ENCODE measurements at regions not wholly inside any gene's neighbourhood (a gene's known extent, or its start where the extent isn't known, plus 50 kb on each side); places are given as distances from the start of the nearest gene placed in this dataset.

DNA sequence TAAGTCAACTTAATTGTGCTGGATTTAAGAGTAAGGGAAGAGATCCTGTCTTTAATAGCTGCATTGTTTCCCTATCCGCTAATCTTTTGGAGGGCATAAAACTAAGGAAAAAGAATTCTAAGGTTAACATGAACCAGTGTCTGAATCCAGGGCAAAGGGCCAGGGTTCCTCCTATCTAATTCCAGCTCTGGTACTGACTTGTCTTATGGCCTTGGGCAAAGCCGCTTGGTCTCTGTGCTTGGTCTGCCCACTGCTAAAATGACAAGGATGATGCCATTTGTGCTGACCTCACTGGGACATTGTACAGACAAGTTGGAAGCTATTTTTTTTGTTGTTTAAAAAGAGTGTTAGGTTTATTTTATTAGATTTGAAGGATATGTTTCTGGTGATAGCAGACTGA is 334.7 kb upstream of the PIK3R1 start:
- TF ChIP-seq GLIS3 (CRISPR knock-in tag; IDR thresholded peaks at IDR 0.05) (no peak), ZNF565 (CRISPR knock-in tag; conservative IDR thresholded peaks at IDR 0.05; ENCODE audit: low read depth) (no peak), ZNF8 (CRISPR knock-in tag; IDR thresholded peaks at IDR 0.05) (no peak), TCF4 (CRISPR knock-in tag; IDR thresholded peaks at IDR 0.05; ENCODE audit: borderline replicate concordance) (no peak), TSHZ2 (CRISPR knock-in tag; IDR thresholded peaks at IDR 0.05) (no peak), CSDC2 (CRISPR knock-in tag; IDR thresholded peaks at IDR 0.05) (no peak), ISL1 (CRISPR knock-in tag; IDR thresholded peaks at IDR 0.05) (no peak), TOX (CRISPR knock-in tag; IDR thresholded peaks at IDR 0.05; ENCODE audit: borderline replicate concordance) (no peak), ZFP3 (CRISPR knock-in tag; IDR thresholded peaks at IDR 0.05) (no peak), ZNF70 (CRISPR knock-in tag; IDR thresholded peaks at IDR 0.05) (no peak), BACH2 (CRISPR knock-in tag; IDR thresholded peaks at IDR 0.05; ENCODE audit: borderline replicate concordance) (no peak), ZC3H10 (CRISPR knock-in tag; IDR thresholded peaks at IDR 0.05) (no peak), CSRNP3 (CRISPR knock-in tag; IDR thresholded peaks at IDR 0.05) (no peak), POU6F1 (CRISPR knock-in tag; IDR thresholded peaks at IDR 0.05; ENCODE audit: borderline replicate concordance, low read depth) (no peak), SNAI2 (CRISPR knock-in tag; IDR thresholded peaks at IDR 0.05) (no peak), ZFP30 (CRISPR knock-in tag; IDR thresholded peaks at IDR 0.05) (no peak)
- TF ChIP-seq, protein P1, sequence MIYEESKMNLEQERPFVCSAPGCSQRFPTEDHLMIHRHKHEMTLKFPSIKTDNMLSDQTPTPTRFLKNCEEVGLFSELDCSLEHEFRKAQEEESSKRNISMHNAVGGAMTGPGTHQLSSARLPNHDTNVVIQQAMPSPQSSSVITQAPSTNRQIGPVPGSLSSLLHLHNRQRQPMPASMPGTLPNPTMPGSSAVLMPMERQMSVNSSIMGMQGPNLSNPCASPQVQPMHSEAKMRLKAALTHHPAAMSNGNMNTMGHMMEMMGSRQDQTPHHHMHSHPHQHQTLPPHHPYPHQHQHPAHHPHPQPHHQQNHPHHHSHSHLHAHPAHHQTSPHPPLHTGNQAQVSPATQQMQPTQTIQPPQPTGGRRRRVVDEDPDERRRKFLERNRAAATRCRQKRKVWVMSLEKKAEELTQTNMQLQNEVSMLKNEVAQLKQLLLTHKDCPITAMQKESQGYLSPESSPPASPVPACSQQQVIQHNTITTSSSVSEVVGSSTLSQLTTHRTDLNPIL (CRISPR knock-in tag; IDR thresholded peaks at IDR 0.05; ENCODE audit: low read depth): no peak
- TF ChIP-seq, protein P2, sequence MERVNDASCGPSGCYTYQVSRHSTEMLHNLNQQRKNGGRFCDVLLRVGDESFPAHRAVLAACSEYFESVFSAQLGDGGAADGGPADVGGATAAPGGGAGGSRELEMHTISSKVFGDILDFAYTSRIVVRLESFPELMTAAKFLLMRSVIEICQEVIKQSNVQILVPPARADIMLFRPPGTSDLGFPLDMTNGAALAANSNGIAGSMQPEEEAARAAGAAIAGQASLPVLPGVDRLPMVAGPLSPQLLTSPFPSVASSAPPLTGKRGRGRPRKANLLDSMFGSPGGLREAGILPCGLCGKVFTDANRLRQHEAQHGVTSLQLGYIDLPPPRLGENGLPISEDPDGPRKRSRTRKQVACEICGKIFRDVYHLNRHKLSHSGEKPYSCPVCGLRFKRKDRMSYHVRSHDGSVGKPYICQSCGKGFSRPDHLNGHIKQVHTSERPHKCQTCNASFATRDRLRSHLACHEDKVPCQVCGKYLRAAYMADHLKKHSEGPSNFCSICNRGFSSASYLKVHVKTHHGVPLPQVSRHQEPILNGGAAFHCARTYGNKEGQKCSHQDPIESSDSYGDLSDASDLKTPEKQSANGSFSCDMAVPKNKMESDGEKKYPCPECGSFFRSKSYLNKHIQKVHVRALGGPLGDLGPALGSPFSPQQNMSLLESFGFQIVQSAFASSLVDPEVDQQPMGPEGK (CRISPR knock-in tag; IDR thresholded peaks at IDR 0.05; ENCODE audit: borderline replicate concordance): no peak
- no peak for ATAC-seq

GRCh38 chr5:67880511-67880805 is 335.1 kb upstream of the PIK3R1 start:
- no peak for ATAC-seq
- TF ChIP-seq ESRRG (CRISPR knock-in tag; IDR thresholded peaks at IDR 0.05) (no peak), CSDC2 (CRISPR knock-in tag; IDR thresholded peaks at IDR 0.05) (no peak), ZC3H10 (CRISPR knock-in tag; IDR thresholded peaks at IDR 0.05) (no peak), TOX (CRISPR knock-in tag; IDR thresholded peaks at IDR 0.05; ENCODE audit: borderline replicate concordance) (no peak), ZNF565 (CRISPR knock-in tag; conservative IDR thresholded peaks at IDR 0.05; ENCODE audit: low read depth) (no peak), SNAI2 (CRISPR knock-in tag; IDR thresholded peaks at IDR 0.05) (no peak), ZNF70 (CRISPR knock-in tag; IDR thresholded peaks at IDR 0.05) (no peak), ARNTL (CRISPR knock-in tag; IDR thresholded peaks at IDR 0.05; ENCODE audit: borderline replicate concordance, low read depth) (no peak)

- TF ChIP-seq ISL1 (CRISPR knock-in tag; IDR thresholded peaks at IDR 0.05) (0 out of 2 replicates have a peak, but pooled peaks have one; percentile 39), ZFP3 (CRISPR knock-in tag; IDR thresholded peaks at IDR 0.05) (no peak)
- TF ChIP-seq, protein P2 (CRISPR knock-in tag; IDR thresholded peaks at IDR 0.05; ENCODE audit: borderline replicate concordance): no peak
- no peak for ATAC-seq
Measured at GRCh38 chr5:67879620-67880510, 335.7 kb upstream of the PIK3R1 start.

Data from SK-N-SH treated with all-trans-retinoic acid at 6 μM for 48 hours (cell line).